Testis (tissue), 2 donors: ENCODE measurements at regions not wholly inside any gene's neighbourhood (a gene's known extent, or its start where the extent isn't known, plus 50 kb on each side); places are given as distances from the start of the nearest gene placed in this dataset.

Experiments used
- DNase-seq: peaks from one replicate; pipeline ENCODE4 v3.0.0-alpha.2; 2019
- H3K27ac ChIP-seq, 2 donors: fragments of 200-600 bp; sonication (generic); one replicate each; pipeline ENCODE4 v1.5.1; 2019
- H3K27me3 ChIP-seq: fragments of 200-600 bp; sonication (generic); one replicate; pipeline ENCODE4 v1.5.1; 2019
- H3K36me3 ChIP-seq: fragments of 200-600 bp; sonication (generic); one replicate; pipeline ENCODE4 v1.5.1; 2017; ENCODE audit warnings: low read depth; ENCODE audit errors: missing control alignments
- H3K4me1 ChIP-seq: fragments of 200-600 bp; sonication (generic); one replicate; pipeline ENCODE4 v1.5.1; 2019
- H3K4me3 ChIP-seq, 2 donors: fragments of 200-600 bp; sonication (generic); one replicate each; pipeline ENCODE4 v1.5.1; 2017 to 2019
- H3K9me3 ChIP-seq: fragments of 200-600 bp; sonication (generic); one replicate; pipeline ENCODE4 v1.5.1; 2017
- CTCF ChIP-seq, 3 experiments: fragments of 450-650 bp in 2 of 3; fragments of 200-600 bp in 1 of 3; sonication (generic) in 1 of 3; IDR thresholded peaks; one replicate each; pipeline ENCODE4 v1.5.1; 2016 to 2019; ENCODE audit warnings: antibody characterized with exemption in 3 of 3, mild to moderate bottlenecking in 2 of 3, moderate library complexity in 1 of 3
- POLR2A ChIP-seq: fragments of 450-650 bp; IDR thresholded peaks from one replicate; pipeline ENCODE4 v1.6.1; 2017; ENCODE audit warnings: antibody characterized with exemption, mild to moderate bottlenecking, moderate library complexity
- WGBS, 2 donors: methylation state at CpG; one replicate each; pipeline ENCODE4 v1.1.5; 2018; 5-methylcytosine and 5-hydroxymethylcytosine counted together
- intact Hi-C: fragments of 100-400 bp; cut with DNase I; formaldehyde crosslinking; loops from one replicate; pipeline ENCODE4 v1.15.1; 2023; ENCODE audit warnings: low total_unique reads

GRCh38 chr1:224809137-224809536 is 120.3 kb upstream of the DNAH14 start:
- Histone ChIP-seq H3K27ac (no peak overlapping the region), H3K4me1 (no peaks in the 10 kb centered on the region), H3K36me3 (no peaks in the 10 kb centered on the region), H3K4me3 (no peak overlapping the region), H3K9me3 (no peaks in the 10 kb centered on the region), H3K27me3 (no peaks in the 10 kb centered on the region)
- intact Hi-C loops = no loop called here
- TF ChIP-seq CTCF (IDR thresholded peaks at IDR 0.05) = no peak
- no peak for TF ChIP-seq POLR2A
- DNase-seq = no peak
- 95 to 99% methylated on average over 5 of the region's 5 CpGs for WGBS, 2 donors

- Histone ChIP-seq H3K9me3 (no peaks in the 10 kb centered on the region), H3K36me3 (no peaks in the 10 kb centered on the region), H3K4me1 (no peaks in the 10 kb centered on the region), H3K27ac (no peak overlapping the region), H3K27me3 (no peaks in the 10 kb centered on the region), H3K4me3 (no peak overlapping the region)
- no peak for TF ChIP-seq POLR2A
- TF ChIP-seq CTCF (IDR thresholded peaks at IDR 0.05) = no peak
- WGBS, 2 donors = 93 to 94% methylated on average over 4 of the region's 4 CpGs
- no peak for DNase-seq
- intact Hi-C loops = no loop called here
Observed at GRCh38 chr1:224809613-224810012, 119.9 kb upstream of the DNAH14 start.

- no peaks in the 10 kb centered on the region for H3K9me3 ChIP-seq
- intact Hi-C loops = no loop called here
- DNase-seq = no peak
- no peak for TF ChIP-seq CTCF (IDR thresholded peaks at IDR 0.05)
- TF ChIP-seq POLR2A = no peak
- no peak overlapping the region for H3K4me3 ChIP-seq
- WGBS, 2 donors = 84 to 90% methylated on average over 7 of the region's 7 CpGs
- H3K4me1 ChIP-seq = no peaks in the 10 kb centered on the region
- no peaks in the 10 kb centered on the region for H3K36me3 ChIP-seq
- H3K27ac ChIP-seq = no peak overlapping the region
- no peaks in the 10 kb centered on the region for H3K27me3 ChIP-seq
Observed at GRCh38 chr1:224811564-224811963, 117.9 kb upstream of the DNAH14 start.

DNA sequence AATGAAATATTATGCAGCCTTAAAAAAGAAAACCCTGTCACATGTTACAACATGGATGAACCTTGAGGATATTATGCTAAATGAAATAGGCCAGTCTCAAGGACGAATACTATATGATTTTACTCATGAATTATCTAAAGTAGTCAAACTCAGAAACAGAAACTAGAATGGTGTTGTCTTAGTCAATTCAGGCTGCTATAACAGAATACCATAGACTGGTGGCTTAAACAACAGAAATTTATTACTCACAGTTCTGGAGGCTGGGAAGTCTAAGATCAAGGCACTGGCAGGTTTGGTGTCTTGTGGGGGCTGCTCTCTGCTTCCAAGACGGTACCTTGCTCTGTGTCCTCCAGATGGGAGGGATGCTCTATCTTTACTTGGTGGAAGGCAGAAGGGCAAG is 113.8 kb upstream of the DNAH14 start:
- Histone ChIP-seq H3K36me3 (no peaks in the 10 kb centered on the region), H3K9me3 (no peaks in the 10 kb centered on the region), H3K4me3 (no peak overlapping the region), H3K27me3 (no peaks in the 10 kb centered on the region), H3K4me1 (no peaks in the 10 kb centered on the region), H3K27ac (no peak overlapping the region)
- TF ChIP-seq CTCF (IDR thresholded peaks at IDR 0.05) (no peak), POLR2A (no peak)
- DNase-seq = no peak
- intact Hi-C loops = no loop called here
- WGBS, 2 donors = 84 to 98% methylated on average over 2 of the region's 2 CpGs

DNA sequence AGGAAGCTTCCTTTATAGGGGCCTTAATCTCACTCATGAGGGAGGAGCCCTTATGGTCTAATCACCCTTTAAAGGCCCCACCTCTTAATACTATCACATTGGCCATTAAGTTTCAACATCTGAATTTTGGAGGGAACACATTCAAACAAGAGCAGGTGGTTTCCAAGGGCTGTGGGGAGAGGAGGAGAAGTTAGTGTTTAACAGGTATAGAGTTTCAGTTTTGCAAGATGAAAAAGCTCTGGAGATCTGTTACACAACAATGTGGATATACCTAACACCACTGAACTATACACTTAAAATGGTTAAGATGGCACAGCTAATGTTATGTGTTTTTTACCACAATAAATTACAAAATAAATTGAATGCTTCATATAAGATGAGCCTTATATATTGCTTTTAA is 113.4 kb upstream of the DNAH14 start:
- Histone ChIP-seq H3K9me3 (no peaks in the 10 kb centered on the region), H3K27me3 (no peaks in the 10 kb centered on the region), H3K36me3 (no peaks in the 10 kb centered on the region), H3K4me3 (no peak overlapping the region), H3K27ac (no peak overlapping the region), H3K4me1 (no peaks in the 10 kb centered on the region)
- TF ChIP-seq POLR2A (no peak), CTCF (IDR thresholded peaks at IDR 0.05) (no peak)
- DNase-seq = no peak
- intact Hi-C loops = no loop called here
